ENCODE measurements at regions not wholly inside any gene's neighbourhood (a gene's known extent, or its start where the extent isn't known, plus 50 kb on each side); places are given as distances from the start of the nearest gene placed in this dataset.

DNA sequence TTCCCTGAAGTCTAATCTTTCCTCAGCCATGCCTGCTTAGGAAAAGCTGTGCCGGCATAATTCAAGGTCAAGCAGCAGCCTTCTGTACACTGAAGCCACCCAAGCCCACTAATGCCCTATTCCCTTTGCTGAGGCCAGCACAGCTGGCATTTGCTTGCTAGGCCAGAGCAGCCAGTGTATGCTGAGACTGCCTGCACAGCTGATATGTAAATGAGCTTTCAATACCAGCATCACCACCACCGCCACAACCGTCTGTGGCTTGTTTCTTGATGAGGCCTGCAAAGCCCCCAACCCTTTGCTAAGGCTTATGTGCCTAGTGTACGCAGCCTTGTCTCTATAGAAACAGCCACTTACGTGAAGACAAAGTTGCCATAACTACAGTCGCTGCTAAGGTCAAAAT lies 56.3 kb upstream of the TNRC6B start:
- H3K27ac Mint-ChIP-seq: peak overlapping the region in 2 of 7 donors; percentile 8 to 38
- intact Hi-C loops (cut with micrococcal nuclease): no loop called here

DNA sequence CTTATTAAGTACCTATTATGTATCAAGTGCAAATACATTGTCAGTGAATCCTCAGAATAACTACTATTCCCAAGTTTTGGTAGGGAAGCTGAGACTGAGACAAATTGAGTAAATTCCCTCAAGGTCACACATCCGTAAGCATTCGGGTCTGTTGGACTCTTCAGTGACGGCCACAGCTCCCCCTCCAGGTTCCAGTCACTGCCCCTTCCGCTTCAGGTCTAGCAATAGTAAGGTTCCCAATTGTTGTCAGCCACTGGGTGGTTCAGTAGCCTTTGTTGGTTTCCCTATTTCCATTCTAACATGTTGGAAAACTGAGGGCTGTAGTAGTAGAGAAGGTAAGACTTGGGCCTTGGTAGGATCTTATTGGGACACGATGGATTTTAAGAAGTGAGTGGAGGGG lies 54.9 kb upstream of the TNRC6B start:
- Mint-ChIP-seq H3K27ac (peak overlapping the region in 3 of 7 donors; percentile 10 to 78 (median 35)), H3K4me3 (no peak overlapping the region), H3K9me3 (no peaks in the 10 kb centered on the region), H3K36me3 (peaks cover 42 to 67% of the 10 kb centered on the region in 2 donors), H3K27me3 (no peaks in the 10 kb centered on the region), H3K4me1 (peaks cover 22 to 37% (median 30%) of the 10 kb centered on the region in 4 donors)
- Histone ChIP-seq H3K36me3 (ENCODE audit: insufficient read depth, low read length) (peaks cover 7% of the 10 kb centered on the region), H3K4me3 (ENCODE audit: low read length in 2 of 2) (no peak overlapping the region), H3K4me1 (ENCODE audit: insufficient read depth, low read length) (peaks cover 6% of the 10 kb centered on the region), H3K9me3 (ENCODE audit: control insufficient read depth in 1 of 2, low read length in 2 of 2) (no peaks in the 10 kb centered on the region), H3K27me3 (ENCODE audit: insufficient read depth, low read length) (no peaks in the 10 kb centered on the region), H3K27ac (ENCODE audit: low read depth, low read length) (no peak overlapping the region)
- ChIA-PET CTCF (ENCODE audit: partially characterized antibody) (no interaction called here), POLR2A (ENCODE audit: partially characterized antibody) (no interaction called here)
- intact Hi-C loops (cut with micrococcal nuclease): no loop called here
- no peak for DNase-seq

More for the DNA sequence above, 56.3 kb upstream of the TNRC6B start:
- Histone ChIP-seq H3K4me1 (ENCODE audit: insufficient read depth, low read length) (peaks cover 20% of the 10 kb centered on the region), H3K27me3 (ENCODE audit: insufficient read depth, low read length) (no peaks in the 10 kb centered on the region), H3K27ac (ENCODE audit: low read depth, low read length) (no peak overlapping the region), H3K9me3 (ENCODE audit: control insufficient read depth in 1 of 2, low read length in 2 of 2) (no peaks in the 10 kb centered on the region), H3K4me3 (ENCODE audit: low read length in 2 of 2) (no peak overlapping the region), H3K36me3 (ENCODE audit: insufficient read depth, low read length) (peaks cover 7% of the 10 kb centered on the region)
- POLR2A ChIA-PET (ENCODE audit: partially characterized antibody): no interaction called here
- CTCF ChIA-PET (ENCODE audit: partially characterized antibody): no interaction called here
- no peak for DNase-seq
- H3K4me3 Mint-ChIP-seq: no peak overlapping the region
- peaks cover 37 to 59% of the 10 kb centered on the region in 2 donors for H3K36me3 Mint-ChIP-seq
- H3K4me1 Mint-ChIP-seq: peaks cover 30 to 51% (median 36%) of the 10 kb centered on the region in 4 donors
- no peaks in the 10 kb centered on the region for H3K27me3 Mint-ChIP-seq
- H3K9me3 Mint-ChIP-seq: no peaks in the 10 kb centered on the region

- Histone ChIP-seq H3K36me3 (ENCODE audit: insufficient read depth, low read length) (peaks cover 7% of the 10 kb centered on the region), H3K4me3 (ENCODE audit: low read length in 2 of 2) (no peak overlapping the region), H3K27me3 (ENCODE audit: insufficient read depth, low read length) (no peaks in the 10 kb centered on the region), H3K9me3 (ENCODE audit: control insufficient read depth in 1 of 2, low read length in 2 of 2) (no peaks in the 10 kb centered on the region), H3K27ac (ENCODE audit: low read depth, low read length) (no peak overlapping the region), H3K4me1 (ENCODE audit: insufficient read depth, low read length) (peaks cover under 1% of the 10 kb centered on the region)
- ChIA-PET POLR2A (ENCODE audit: partially characterized antibody) (interaction anchor here (1.1 kb wide), 1 partner anchor 255 kb away, joined by 3 read pairs; no protein-coding TSS in a partner anchor), CTCF (ENCODE audit: partially characterized antibody) (no interaction called here)
- H3K4me1 Mint-ChIP-seq: peaks cover 18 to 33% (median 28%) of the 10 kb centered on the region in 4 donors
- H3K9me3 Mint-ChIP-seq: no peaks in the 10 kb centered on the region
- H3K4me3 Mint-ChIP-seq: peak overlapping the region in 1 of 8 donors; percentile 30
- H3K27me3 Mint-ChIP-seq: no peaks in the 10 kb centered on the region
- peaks cover 43 to 66% of the 10 kb centered on the region in 2 donors for H3K36me3 Mint-ChIP-seq
- DNase-seq: no peak
- H3K27ac Mint-ChIP-seq: peak overlapping the region in 4 of 7 donors; percentile 12 to 78 (median 41)
- intact Hi-C loops (cut with micrococcal nuclease): no loop called here
Measured at GRCh38 chr22:40123387-40123786, 54.3 kb upstream of the TNRC6B start.

Measured in CD4-positive, alpha-beta memory T cell (primary cell).